Fibroblast of upper back skin (primary cell): ENCODE measurements at regions not wholly inside any gene's neighbourhood (a gene's known extent, or its start where the extent isn't known, plus 50 kb on each side); places are given as distances from the start of the nearest gene placed in this dataset.
"Not testable (repeated sequence)": the region's sequence is repeated elsewhere in the genome, so short reads cannot be mapped to it uniquely, and the experiment has no call there.

Experiments used
- DNase-seq: peaks from one replicate; pipeline ENCODE4 v3.0.0-alpha.2; 2013

GRCh38 chr1:213324859-213325258 is 273.8 kb downstream of the RPS6KC1 start:
- no peak for DNase-seq

GRCh38 chr1:213325482-213325881 is 274.4 kb downstream of the RPS6KC1 start:
- no peak for DNase-seq

DNA sequence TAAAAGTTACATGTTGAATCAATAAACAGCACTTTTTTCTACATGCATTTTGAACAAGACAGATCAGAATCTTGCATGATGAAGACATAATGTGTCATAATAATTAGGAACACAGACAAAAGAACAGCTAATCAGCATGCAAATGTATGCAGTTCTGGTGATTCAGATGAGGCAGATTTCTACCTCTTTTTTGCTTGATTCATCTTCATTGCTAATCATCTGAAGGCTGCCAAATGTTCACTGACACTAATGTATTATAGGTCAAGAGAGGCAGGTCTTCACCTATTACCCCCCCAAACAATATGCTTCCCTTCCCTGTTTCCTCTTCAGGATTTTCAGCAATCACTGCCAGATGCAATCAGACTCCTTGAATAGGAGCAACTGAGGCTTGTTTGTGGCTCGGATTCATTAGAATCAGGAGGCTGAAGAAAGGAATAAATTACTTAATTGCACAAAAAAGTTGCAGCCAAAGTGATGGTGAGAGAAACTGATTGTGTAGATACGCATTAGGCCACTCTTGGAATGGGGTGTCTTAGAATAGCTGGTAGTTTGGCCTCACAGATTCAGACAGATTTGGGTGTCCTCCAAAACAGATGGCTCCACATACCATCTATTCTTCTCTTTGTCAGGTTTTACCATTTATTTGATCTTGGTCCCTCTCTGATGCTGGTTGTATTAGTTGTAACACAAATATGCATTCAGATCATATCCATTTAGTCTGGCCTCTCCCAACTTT is 275.4 kb downstream of the RPS6KC1 start:
- peak; percentile 81 for DNase-seq

GRCh38 chr1:213327017-213327667 is 276.1 kb downstream of the RPS6KC1 start:
- peak; percentile 99 for DNase-seq

DNA sequence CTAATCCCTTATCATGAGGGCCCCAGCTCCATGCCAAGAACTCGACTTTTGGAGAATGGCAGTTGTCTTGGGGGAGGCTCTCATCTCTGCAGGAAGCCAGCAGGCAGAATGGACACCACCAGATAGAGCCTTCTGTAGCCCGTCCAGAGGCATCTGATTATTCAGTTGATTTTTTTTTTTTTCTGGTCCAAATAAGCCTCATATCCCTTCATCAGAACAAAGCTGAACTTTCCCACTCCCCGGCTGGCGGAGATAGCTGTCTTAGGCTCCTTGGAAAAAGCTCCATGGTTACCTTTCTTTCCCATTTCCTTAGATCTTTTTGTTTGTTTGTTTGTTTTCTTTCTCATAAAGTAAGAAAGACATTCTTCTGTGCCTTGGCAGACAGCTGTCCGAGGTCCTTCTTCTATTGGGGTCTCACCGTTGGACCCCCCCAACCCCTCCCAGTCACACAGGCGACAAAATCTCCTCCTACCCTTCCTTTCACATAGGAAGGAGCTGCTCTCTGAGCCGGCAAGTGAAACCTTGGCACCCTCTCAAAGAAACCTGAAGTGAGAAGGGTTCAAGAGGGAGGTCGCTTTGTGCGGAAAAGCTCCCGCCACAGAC is 278.5 kb downstream of the RPS6KC1 start:
- DNase-seq = no peak

DNA sequence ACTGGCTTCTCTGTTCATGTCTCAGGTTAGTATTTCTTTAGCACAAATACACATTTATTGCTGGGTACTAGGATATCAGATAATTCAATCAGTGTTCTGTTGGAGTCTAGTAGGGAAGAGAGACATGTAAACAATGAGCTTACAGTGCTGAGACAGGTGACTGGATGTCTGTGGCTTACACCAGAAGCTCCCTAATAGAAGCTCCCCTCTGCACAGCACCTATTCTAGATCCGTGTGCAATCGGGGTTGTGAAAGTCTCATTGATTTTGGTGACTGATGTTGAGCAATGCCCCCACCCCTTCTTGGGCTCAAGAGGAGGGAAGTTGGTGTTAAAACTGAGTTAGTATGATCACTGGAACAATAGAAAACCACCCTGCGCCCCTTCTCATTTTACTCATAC is 279.2 kb downstream of the RPS6KC1 start:
- no peak for DNase-seq

DNA sequence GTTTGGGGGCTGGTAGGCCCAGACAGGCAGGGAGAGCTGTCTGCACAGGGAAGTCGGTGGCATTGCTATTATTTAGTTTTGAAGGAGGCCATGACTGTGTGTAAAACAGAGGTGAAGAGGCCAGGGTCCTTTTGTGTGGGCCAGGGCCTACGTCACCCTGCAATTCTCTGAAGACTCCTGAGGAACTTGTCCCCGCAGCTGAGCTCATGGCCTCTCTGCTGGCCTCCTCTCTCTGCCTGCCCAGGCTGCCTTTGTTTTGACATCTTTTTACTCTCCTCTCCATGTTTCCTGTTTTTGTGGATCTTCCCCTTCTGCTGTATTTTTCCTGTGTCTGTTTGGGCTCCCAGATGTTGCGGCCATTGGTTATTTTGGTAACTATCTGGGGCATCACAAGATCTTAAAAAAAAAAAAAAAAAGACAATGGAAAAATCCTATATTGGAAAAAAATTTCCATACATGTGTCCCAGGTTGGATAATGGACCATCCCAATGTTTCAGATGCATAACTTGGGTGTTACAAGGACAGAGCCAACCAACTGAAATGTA is 280.7 kb downstream of the RPS6KC1 start:
- DNase-seq = no peak

DNA sequence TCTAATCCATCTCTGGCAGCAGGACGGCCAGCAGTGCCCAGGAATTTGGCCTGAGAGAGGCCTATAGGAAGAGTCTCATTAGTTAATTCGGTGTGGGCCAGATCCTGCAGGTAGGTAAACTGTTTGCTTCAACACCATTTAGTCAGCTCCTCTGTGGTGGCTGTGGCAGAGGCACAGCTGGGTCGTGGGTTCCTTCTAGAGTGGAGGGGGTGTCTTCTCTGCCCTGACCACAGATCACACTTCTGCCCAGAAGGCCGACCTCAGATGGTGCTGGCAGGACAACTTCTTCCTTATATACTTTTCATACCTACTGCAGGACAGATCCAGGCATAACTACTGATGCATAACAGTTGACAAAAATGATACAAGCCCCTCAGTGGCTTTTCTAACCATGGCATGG is 281.4 kb downstream of the RPS6KC1 start:
- DNase-seq = no peak

- peak; percentile 52 for DNase-seq
These were observed 282.1 kb downstream of the RPS6KC1 start for GRCh38 chr1:213333121-213333520.

DNA sequence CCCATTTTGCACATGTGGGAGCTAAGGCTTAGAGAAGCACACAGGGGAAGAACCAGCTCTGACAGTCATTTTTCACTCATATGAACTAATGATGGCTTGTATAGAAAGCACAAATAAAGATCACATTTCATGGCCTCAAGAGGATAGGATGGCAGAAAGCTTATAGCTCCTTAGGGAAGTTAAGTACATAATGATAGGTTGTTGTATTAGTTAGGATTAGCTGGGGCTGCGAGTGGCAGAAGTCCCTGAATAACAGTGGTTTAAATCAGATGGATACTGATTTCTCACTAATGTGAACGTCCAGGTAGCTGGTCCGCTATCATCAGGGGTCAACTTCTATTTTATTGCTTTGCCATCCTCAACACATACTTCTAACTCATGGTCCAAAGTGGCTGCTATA is 284.0 kb downstream of the RPS6KC1 start:
- no peak for DNase-seq

- DNase-seq = no peak
These were observed 286.1 kb downstream of the RPS6KC1 start for GRCh38 chr1:213337025-213337678.

DNA sequence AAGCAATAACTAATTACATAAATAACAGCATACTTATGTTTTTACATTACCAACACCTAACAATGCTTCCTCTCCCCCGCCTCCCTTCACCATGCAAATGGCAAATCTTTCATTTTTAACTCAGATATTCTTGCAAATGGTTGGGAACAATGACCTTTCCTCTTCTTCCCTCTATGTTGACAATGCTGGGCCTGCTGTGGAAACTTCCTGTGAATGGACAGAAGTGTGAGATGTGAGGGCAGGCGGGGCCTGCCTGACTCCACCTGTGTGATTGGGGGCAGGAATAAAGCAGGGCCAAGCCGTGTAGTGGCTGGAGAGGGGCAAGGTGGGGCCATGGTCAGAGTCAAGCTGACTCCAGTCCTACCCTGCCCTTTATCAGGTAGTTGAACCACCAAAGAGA is 289.6 kb downstream of the RPS6KC1 start:
- DNase-seq = no peak

DNA sequence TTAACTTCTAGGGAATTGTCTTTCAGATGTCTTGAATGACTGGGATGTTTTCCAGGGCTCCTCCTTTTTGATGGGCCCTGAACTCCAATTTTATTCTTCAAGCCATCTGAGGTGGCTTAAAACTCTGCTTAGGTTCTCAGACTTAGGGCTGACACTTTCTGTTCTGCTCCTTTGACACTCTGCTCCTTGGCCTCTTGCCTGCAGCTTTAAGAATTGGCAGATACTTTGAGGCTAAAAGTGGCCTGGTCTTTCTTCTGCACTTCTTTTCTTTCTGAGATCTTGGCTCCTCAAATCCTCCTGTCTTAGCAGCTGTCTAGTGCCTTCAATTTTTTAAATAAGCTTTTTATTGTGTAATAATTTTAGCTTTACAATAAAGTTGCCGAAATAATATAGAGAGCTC is 294.6 kb downstream of the RPS6KC1 start:
- no peak for DNase-seq

DNA sequence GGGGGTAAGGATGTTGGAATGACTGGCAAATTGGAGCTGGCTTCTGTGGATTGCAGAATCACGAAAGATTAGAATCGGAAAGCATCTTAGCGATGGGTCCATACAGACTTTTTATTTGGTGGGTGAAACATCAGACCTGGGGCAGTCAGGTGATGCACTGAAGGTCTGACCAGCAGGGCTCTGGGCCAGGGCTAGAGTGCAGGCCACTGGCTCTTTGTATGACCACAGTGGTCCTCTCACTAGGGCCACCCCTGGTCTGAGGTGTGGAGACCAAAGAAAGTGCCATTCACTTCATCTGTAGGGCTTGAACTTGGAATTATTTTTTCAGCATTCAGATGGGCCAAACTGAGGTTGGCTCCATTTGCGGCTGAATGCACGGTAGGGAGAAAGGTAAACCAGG is 306.4 kb downstream of the RPS6KC1 start:
- DNase-seq = no peak

GRCh38 chr1:213358368-213358767 is 307.3 kb downstream of the RPS6KC1 start:
- not testable (repeated sequence) for DNase-seq

DNA sequence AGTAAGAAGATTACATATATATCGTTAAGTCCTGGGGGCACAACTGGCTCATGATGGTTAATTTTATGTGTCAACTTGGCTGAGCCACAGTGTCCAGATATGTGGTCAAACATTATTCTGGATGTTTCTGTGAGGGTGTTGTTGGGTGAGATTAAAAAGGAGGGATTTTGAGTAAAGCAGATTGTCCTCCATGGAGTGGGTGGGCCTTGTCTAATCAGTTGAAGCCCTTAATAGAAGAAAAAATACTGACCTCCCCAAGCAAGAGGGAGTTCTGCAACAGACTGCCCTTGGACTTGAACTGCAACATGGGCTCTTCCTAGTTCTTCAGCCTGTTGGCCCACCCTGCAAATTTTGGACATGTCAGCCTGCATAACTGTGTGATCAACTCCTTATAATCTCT is 311.6 kb downstream of the RPS6KC1 start:
- no peak for DNase-seq

- DNase-seq = no peak
These were observed 315.2 kb downstream of the RPS6KC1 start for GRCh38 chr1:213366141-213366831.

GRCh38 chr1:213369465-213369864 is 318.4 kb downstream of the RPS6KC1 start:
- no peak for DNase-seq

DNA sequence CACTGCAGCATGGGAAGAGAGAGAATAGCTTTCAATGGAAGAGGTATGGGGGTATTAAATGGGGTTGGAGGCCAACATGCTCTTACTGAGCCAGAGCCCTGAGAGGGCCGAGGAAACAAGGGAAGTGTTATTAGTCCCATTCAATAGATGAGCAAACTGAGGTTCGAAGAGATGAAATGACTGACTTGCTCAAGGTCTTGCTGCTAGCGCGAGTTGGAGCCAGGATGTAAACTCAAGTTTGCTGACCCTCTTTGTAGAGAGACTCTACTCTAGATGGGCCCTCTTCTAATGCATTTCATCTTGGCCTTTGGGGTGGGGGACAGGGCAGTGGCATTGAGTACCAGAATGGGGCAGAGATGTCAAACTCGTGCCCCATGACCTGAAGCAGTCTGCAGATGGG is 319.5 kb downstream of the RPS6KC1 start:
- DNase-seq = no peak

DNA sequence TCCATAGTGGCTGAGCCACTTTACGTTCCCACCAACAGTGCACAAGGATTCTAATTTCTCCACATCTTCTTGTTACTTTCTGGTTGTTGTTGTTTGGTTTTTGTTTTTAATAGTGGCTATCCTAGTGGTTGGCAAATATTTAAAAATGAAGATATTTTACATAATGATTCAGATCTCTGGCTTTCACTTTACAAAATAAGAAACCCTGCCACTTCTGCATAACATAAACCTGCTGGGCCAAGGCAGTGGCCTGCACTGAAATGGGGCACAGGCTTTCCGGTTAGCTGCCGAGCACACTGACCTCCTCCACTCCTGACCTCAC is 320.4 kb downstream of the RPS6KC1 start:
- DNase-seq = no peak

GRCh38 chr1:213371847-213372619 is 321.0 kb downstream of the RPS6KC1 start:
- DNase-seq = no peak

GRCh38 chr1:213374369-213374768 is 323.3 kb downstream of the RPS6KC1 start:
- peak; percentile 51 for DNase-seq
